ENCODE measurements at regions not wholly inside any gene's neighbourhood (a gene's known extent, or its start where the extent isn't known, plus 50 kb on each side); places are given as distances from the start of the nearest gene placed in this dataset.

- ChIA-PET CTCF (no interaction called here), POLR2A (no interaction called here)
- intact Hi-C loops (cut with micrococcal nuclease; ENCODE audit: unreplicated experiment) (no loop called here), in situ Hi-C loops (cut with HindIII; ENCODE audit: low pct_unique_long_range_greater_than_20kb, low sequenced_read_pairs) (no loop called here)
- no peaks in the 10 kb centered on the region for H3K36me3 ChIP-seq (ENCODE audit: control insufficient read depth, insufficient read depth, low read length)
- H3K4me3 ChIP-seq (ENCODE audit: low read depth in 2 of 2, low read length in 2 of 2) = no peak overlapping the region
- no peaks in the 10 kb centered on the region for H3K9me3 ChIP-seq (ENCODE audit: control insufficient read depth, insufficient read depth, low read depth, low read length)
- no peak for ATAC-seq
- peak overlapping the region; percentile 44; the same call in 1 of the 2 replicates for H3K27ac ChIP-seq (ENCODE audit: low read length)
- no peak for DNase-seq (ENCODE audit: low read depth, low spot score)
- TF ChIP-seq TCF7L2 (IDR thresholded peaks at IDR 0.05; ENCODE audit: low read depth, low read length) = no peak
- TF ChIP-seq, protein P1, sequence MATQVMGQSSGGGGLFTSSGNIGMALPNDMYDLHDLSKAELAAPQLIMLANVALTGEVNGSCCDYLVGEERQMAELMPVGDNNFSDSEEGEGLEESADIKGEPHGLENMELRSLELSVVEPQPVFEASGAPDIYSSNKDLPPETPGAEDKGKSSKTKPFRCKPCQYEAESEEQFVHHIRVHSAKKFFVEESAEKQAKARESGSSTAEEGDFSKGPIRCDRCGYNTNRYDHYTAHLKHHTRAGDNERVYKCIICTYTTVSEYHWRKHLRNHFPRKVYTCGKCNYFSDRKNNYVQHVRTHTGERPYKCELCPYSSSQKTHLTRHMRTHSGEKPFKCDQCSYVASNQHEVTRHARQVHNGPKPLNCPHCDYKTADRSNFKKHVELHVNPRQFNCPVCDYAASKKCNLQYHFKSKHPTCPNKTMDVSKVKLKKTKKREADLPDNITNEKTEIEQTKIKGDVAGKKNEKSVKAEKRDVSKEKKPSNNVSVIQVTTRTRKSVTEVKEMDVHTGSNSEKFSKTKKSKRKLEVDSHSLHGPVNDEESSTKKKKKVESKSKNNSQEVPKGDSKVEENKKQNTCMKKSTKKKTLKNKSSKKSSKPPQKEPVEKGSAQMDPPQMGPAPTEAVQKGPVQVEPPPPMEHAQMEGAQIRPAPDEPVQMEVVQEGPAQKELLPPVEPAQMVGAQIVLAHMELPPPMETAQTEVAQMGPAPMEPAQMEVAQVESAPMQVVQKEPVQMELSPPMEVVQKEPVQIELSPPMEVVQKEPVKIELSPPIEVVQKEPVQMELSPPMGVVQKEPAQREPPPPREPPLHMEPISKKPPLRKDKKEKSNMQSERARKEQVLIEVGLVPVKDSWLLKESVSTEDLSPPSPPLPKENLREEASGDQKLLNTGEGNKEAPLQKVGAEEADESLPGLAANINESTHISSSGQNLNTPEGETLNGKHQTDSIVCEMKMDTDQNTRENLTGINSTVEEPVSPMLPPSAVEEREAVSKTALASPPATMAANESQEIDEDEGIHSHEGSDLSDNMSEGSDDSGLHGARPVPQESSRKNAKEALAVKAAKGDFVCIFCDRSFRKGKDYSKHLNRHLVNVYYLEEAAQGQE (IDR thresholded peaks at IDR 0.05; ENCODE audit: insufficient read depth in 1 of 2, low read depth in 2 of 2, low read length in 1 of 2) = no peak
- H3K27me3 ChIP-seq (ENCODE audit: control insufficient read depth, insufficient read depth, low read length) = no peaks in the 10 kb centered on the region
- no TSS peak for BruUV-seq (replicated peaks)
- H3K4me1 ChIP-seq (ENCODE audit: control insufficient read depth, insufficient read depth, low read length) = peaks cover 4% of the 10 kb centered on the region; the same call in 1 of the 2 replicates
Observed at GRCh38 chr4:30916337-30917274, 196.4 kb downstream of the PCDH7 start.

- TF ChIP-seq, protein P1 (IDR thresholded peaks at IDR 0.05; ENCODE audit: insufficient read depth in 1 of 2, low read depth in 2 of 2, low read length in 1 of 2) = no peak
- TF ChIP-seq, protein P2, sequence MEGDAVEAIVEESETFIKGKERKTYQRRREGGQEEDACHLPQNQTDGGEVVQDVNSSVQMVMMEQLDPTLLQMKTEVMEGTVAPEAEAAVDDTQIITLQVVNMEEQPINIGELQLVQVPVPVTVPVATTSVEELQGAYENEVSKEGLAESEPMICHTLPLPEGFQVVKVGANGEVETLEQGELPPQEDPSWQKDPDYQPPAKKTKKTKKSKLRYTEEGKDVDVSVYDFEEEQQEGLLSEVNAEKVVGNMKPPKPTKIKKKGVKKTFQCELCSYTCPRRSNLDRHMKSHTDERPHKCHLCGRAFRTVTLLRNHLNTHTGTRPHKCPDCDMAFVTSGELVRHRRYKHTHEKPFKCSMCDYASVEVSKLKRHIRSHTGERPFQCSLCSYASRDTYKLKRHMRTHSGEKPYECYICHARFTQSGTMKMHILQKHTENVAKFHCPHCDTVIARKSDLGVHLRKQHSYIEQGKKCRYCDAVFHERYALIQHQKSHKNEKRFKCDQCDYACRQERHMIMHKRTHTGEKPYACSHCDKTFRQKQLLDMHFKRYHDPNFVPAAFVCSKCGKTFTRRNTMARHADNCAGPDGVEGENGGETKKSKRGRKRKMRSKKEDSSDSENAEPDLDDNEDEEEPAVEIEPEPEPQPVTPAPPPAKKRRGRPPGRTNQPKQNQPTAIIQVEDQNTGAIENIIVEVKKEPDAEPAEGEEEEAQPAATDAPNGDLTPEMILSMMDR (IDR thresholded peaks at IDR 0.05) = no peak
- TF ChIP-seq POLR2AphosphoS5 (IDR thresholded peaks at IDR 0.05; ENCODE audit: low read depth, low read length) = no peak
- TF ChIP-seq SIN3A (IDR thresholded peaks at IDR 0.05; ENCODE audit: borderline replicate concordance, insufficient read depth, low read depth, low read length) = no peak
- no peak for TF ChIP-seq TCF7L2 (IDR thresholded peaks at IDR 0.05; ENCODE audit: low read depth, low read length)
- BruUV-seq (replicated peaks) = no TSS peak
- DNase-seq (ENCODE audit: low read depth, low spot score) (no peak), ATAC-seq (no peak)
- no peaks in the 10 kb centered on the region for H3K27me3 ChIP-seq (ENCODE audit: control insufficient read depth, insufficient read depth, low read length)
- ChIA-PET CTCF (no interaction called here), POLR2A (no interaction called here)
- no peak overlapping the region for H3K4me3 ChIP-seq (ENCODE audit: low read depth in 2 of 2, low read length in 2 of 2)
- H3K27ac ChIP-seq (ENCODE audit: low read length) = no peak overlapping the region
- in situ Hi-C loops (cut with HindIII; ENCODE audit: low pct_unique_long_range_greater_than_20kb, low sequenced_read_pairs) (no loop called here), intact Hi-C loops (cut with micrococcal nuclease; ENCODE audit: unreplicated experiment) (no loop called here)
- H3K9me3 ChIP-seq (ENCODE audit: control insufficient read depth, insufficient read depth, low read depth, low read length) = no peaks in the 10 kb centered on the region
- H3K4me1 ChIP-seq (ENCODE audit: control insufficient read depth, insufficient read depth, low read length) = no peaks in the 10 kb centered on the region; the same call in 1 of the 2 replicates
- no peaks in the 10 kb centered on the region for H3K36me3 ChIP-seq (ENCODE audit: control insufficient read depth, insufficient read depth, low read length)
Observed at GRCh38 chr4:30917946-30918345, 197.8 kb downstream of the PCDH7 start.

All from Panc1 (cell line).